ENCODE measurements at regions not wholly inside any gene's neighbourhood (a gene's known extent, or its start where the extent isn't known, plus 50 kb on each side); places are given as distances from the start of the nearest gene placed in this dataset.
"Not testable (repeated sequence)": the region's sequence is repeated elsewhere in the genome, so short reads cannot be mapped to it uniquely, and the experiment has no call there.

GRCh38 chr5:51691538-51692079, 308.4 kb downstream of the ISL1 start:
- intact Hi-C loops (cut with DNase I) = no loop called here
- no peaks in the 10 kb centered on the region for H3K4me1 ChIP-seq (ENCODE audit: control insufficient read depth, insufficient read depth, low read length)
- H3K4me3 ChIP-seq (ENCODE audit: low read length) = no peak overlapping the region
- ATAC-seq = no peak
- H3K27ac ChIP-seq (ENCODE audit: low read length) = no peak overlapping the region
- WGBS = 80% methylated on average over 4 of the region's 4 CpGs
- no peaks in the 10 kb centered on the region for H3K9me3 ChIP-seq (ENCODE audit: control insufficient read depth, low read length)
- H3K27me3 ChIP-seq (ENCODE audit: control insufficient read depth, insufficient read depth) = no peaks in the 10 kb centered on the region
- DNase-seq = no peak

- no peaks in the 10 kb centered on the region for H3K4me1 ChIP-seq (ENCODE audit: control insufficient read depth, insufficient read depth, low read length)
- no peak for ATAC-seq
- no peak for DNase-seq
- no peaks in the 10 kb centered on the region for H3K9me3 ChIP-seq (ENCODE audit: control insufficient read depth, low read length)
- H3K27me3 ChIP-seq (ENCODE audit: control insufficient read depth, insufficient read depth) = no peaks in the 10 kb centered on the region
- intact Hi-C loops (cut with DNase I) = no loop called here
- no peak overlapping the region for H3K27ac ChIP-seq (ENCODE audit: low read length)
- no peak overlapping the region for H3K4me3 ChIP-seq (ENCODE audit: low read length)
- 75% methylated on average over 2 of the region's 2 CpGs for WGBS
Observed at GRCh38 chr5:51694826-51695225, 311.6 kb downstream of the ISL1 start.

GRCh38 chr5:51696122-51696521, 312.9 kb downstream of the ISL1 start:
- WGBS = 50% methylated on average over 3 of the region's 3 CpGs
- intact Hi-C loops (cut with DNase I) = no loop called here
- Histone ChIP-seq H3K4me1 (ENCODE audit: control insufficient read depth, insufficient read depth, low read length) (no peaks in the 10 kb centered on the region), H3K27ac (ENCODE audit: low read length) (no peak overlapping the region), H3K27me3 (ENCODE audit: control insufficient read depth, insufficient read depth) (no peaks in the 10 kb centered on the region), H3K4me3 (ENCODE audit: low read length) (no peak overlapping the region), H3K9me3 (ENCODE audit: control insufficient read depth, low read length) (no peaks in the 10 kb centered on the region)
- DNase-seq = no peak
- ATAC-seq = no peak

- WGBS = 88% methylated on average over 3 of the region's 3 CpGs
- ATAC-seq; H3K4me3 ChIP-seq (ENCODE audit: low read length); DNase-seq; H3K27me3 ChIP-seq (ENCODE audit: control insufficient read depth, insufficient read depth); H3K9me3 ChIP-seq (ENCODE audit: control insufficient read depth, low read length); H3K27ac ChIP-seq (ENCODE audit: low read length); intact Hi-C loops (cut with DNase I); H3K4me1 ChIP-seq (ENCODE audit: control insufficient read depth, insufficient read depth, low read length): not testable (repeated sequence)
Observed at GRCh38 chr5:51702046-51702445, 318.8 kb downstream of the ISL1 start.

GRCh38 chr5:51712201-51712600, 329.0 kb downstream of the ISL1 start:
- ATAC-seq (no peak), DNase-seq (no peak)
- WGBS = 75% methylated on average over 5 of the region's 5 CpGs
- no peak overlapping the region for H3K27ac ChIP-seq (ENCODE audit: low read length)
- intact Hi-C loops (cut with DNase I) = no loop called here
- H3K4me3 ChIP-seq (ENCODE audit: low read length) = no peak overlapping the region
- H3K9me3 ChIP-seq (ENCODE audit: control insufficient read depth, low read length) = no peaks in the 10 kb centered on the region
- no peaks in the 10 kb centered on the region for H3K27me3 ChIP-seq (ENCODE audit: control insufficient read depth, insufficient read depth)
- no peaks in the 10 kb centered on the region for H3K4me1 ChIP-seq (ENCODE audit: control insufficient read depth, insufficient read depth, low read length)

GRCh38 chr5:51715445-51715844, 332.2 kb downstream of the ISL1 start:
- ATAC-seq; intact Hi-C loops (cut with DNase I); H3K27ac ChIP-seq (ENCODE audit: low read length); H3K9me3 ChIP-seq (ENCODE audit: control insufficient read depth, low read length); H3K4me1 ChIP-seq (ENCODE audit: control insufficient read depth, insufficient read depth, low read length); H3K4me3 ChIP-seq (ENCODE audit: low read length); H3K27me3 ChIP-seq (ENCODE audit: control insufficient read depth, insufficient read depth); DNase-seq: not testable (repeated sequence)
- 81% methylated on average over 2 of the region's 2 CpGs for WGBS

GRCh38 chr5:51731421-51732029, 348.3 kb downstream of the ISL1 start:
- Histone ChIP-seq H3K27ac (ENCODE audit: low read length) (no peak overlapping the region), H3K4me3 (ENCODE audit: low read length) (no peak overlapping the region), H3K27me3 (ENCODE audit: control insufficient read depth, insufficient read depth) (no peaks in the 10 kb centered on the region), H3K9me3 (ENCODE audit: control insufficient read depth, low read length) (no peaks in the 10 kb centered on the region), H3K4me1 (ENCODE audit: control insufficient read depth, insufficient read depth, low read length) (no peaks in the 10 kb centered on the region)
- 43% methylated on average over 2 of the region's 2 CpGs for WGBS
- intact Hi-C loops (cut with DNase I) = no loop called here
- ATAC-seq (no peak), DNase-seq (no peak)

GRCh38 chr5:51732304-51732703, 349.1 kb downstream of the ISL1 start:
- ATAC-seq = no peak
- intact Hi-C loops (cut with DNase I) = no loop called here
- 22% methylated on average over 3 of the region's 3 CpGs for WGBS

GRCh38 chr5:51734677-51735076, 351.4 kb downstream of the ISL1 start:
- H3K4me3 ChIP-seq (ENCODE audit: low read length) = no peak overlapping the region
- intact Hi-C loops (cut with DNase I) = no loop called here
- H3K27ac ChIP-seq (ENCODE audit: low read length) = no peak overlapping the region
- 88% methylated on average over 3 of the region's 3 CpGs for WGBS
- ATAC-seq (no peak), DNase-seq (no peak)
- no peaks in the 10 kb centered on the region for H3K9me3 ChIP-seq (ENCODE audit: control insufficient read depth, low read length)
- no peaks in the 10 kb centered on the region for H3K4me1 ChIP-seq (ENCODE audit: control insufficient read depth, insufficient read depth, low read length)
- no peaks in the 10 kb centered on the region for H3K27me3 ChIP-seq (ENCODE audit: control insufficient read depth, insufficient read depth)

More at GRCh38 chr5:51732304-51732703, 349.1 kb downstream of the ISL1 start:
- DNase-seq = no peak
- Histone ChIP-seq H3K9me3 (ENCODE audit: control insufficient read depth, low read length) (no peaks in the 10 kb centered on the region), H3K27ac (ENCODE audit: low read length) (no peak overlapping the region), H3K4me1 (ENCODE audit: control insufficient read depth, insufficient read depth, low read length) (no peaks in the 10 kb centered on the region), H3K4me3 (ENCODE audit: low read length) (no peak overlapping the region), H3K27me3 (ENCODE audit: control insufficient read depth, insufficient read depth) (no peaks in the 10 kb centered on the region)

GRCh38 chr5:51746023-51746422, 362.8 kb downstream of the ISL1 start:
- ATAC-seq = no peak
- no peak for DNase-seq

GRCh38 chr5:51748647-51749046, 365.4 kb downstream of the ISL1 start:
- no peak overlapping the region for H3K4me3 ChIP-seq (ENCODE audit: low read length)

More at GRCh38 chr5:51746023-51746422, 362.8 kb downstream of the ISL1 start:
- Histone ChIP-seq H3K4me3 (ENCODE audit: low read length) (no peak overlapping the region), H3K27ac (ENCODE audit: low read length) (no peak overlapping the region), H3K9me3 (ENCODE audit: control insufficient read depth, low read length) (no peaks in the 10 kb centered on the region), H3K4me1 (ENCODE audit: control insufficient read depth, insufficient read depth, low read length) (no peaks in the 10 kb centered on the region), H3K27me3 (ENCODE audit: control insufficient read depth, insufficient read depth) (no peaks in the 10 kb centered on the region)
- intact Hi-C loops (cut with DNase I) = no loop called here

More at GRCh38 chr5:51748647-51749046, 365.4 kb downstream of the ISL1 start:
- ATAC-seq (no peak), DNase-seq (no peak)
- Histone ChIP-seq H3K9me3 (ENCODE audit: control insufficient read depth, low read length) (no peaks in the 10 kb centered on the region), H3K27me3 (ENCODE audit: control insufficient read depth, insufficient read depth) (no peaks in the 10 kb centered on the region), H3K27ac (ENCODE audit: low read length) (no peak overlapping the region), H3K4me1 (ENCODE audit: control insufficient read depth, insufficient read depth, low read length) (no peaks in the 10 kb centered on the region)
- intact Hi-C loops (cut with DNase I) = no loop called here
- 83% methylated on average over 2 of the region's 2 CpGs for WGBS

Data from right cardiac atrium (tissue), 5 donors.